ENCODE measurements at regions not wholly inside any gene's neighbourhood (a gene's known extent, or its start where the extent isn't known, plus 50 kb on each side); places are given as distances from the start of the nearest gene placed in this dataset.

GRCh38 chr9:90088856-90089255 lies 484.0 kb downstream of the GADD45G start:
- TF ChIP-seq CTCF (IDR thresholded peaks at IDR 0.05; ENCODE audit: low read length) (no peak), EZH2 (IDR thresholded peaks at IDR 0.05; ENCODE audit: borderline replicate concordance, low read length) (no peak)

Data from OCI-LY1 (cell line).